ENCODE measurements at regions not wholly inside any gene's neighbourhood (a gene's known extent, or its start where the extent isn't known, plus 50 kb on each side); places are given as distances from the start of the nearest gene placed in this dataset.

GRCh38 chr20:52859156-52859876, 112.8 kb upstream of the TSHZ2 start:
- no peak for DNase-seq

- no peak for DNase-seq
These were observed 119.4 kb upstream of the TSHZ2 start for GRCh38 chr20:52852714-52853113.

- DNase-seq = no peak
These were observed 124.3 kb upstream of the TSHZ2 start for GRCh38 chr20:52847731-52848359.

- DNase-seq = no peak
These were observed 125.0 kb upstream of the TSHZ2 start for GRCh38 chr20:52847029-52847660.

GRCh38 chr20:52845044-52845443, 127.1 kb upstream of the TSHZ2 start:
- DNase-seq = no peak

GRCh38 chr20:52843425-52843824, 128.7 kb upstream of the TSHZ2 start:
- no peak for DNase-seq

- no peak for DNase-seq
These were observed 131.2 kb upstream of the TSHZ2 start for GRCh38 chr20:52841003-52841402.

- DNase-seq = no peak
These were observed 132.1 kb upstream of the TSHZ2 start for GRCh38 chr20:52840041-52840440.

- DNase-seq = no peak
These were observed 133.5 kb upstream of the TSHZ2 start for GRCh38 chr20:52838510-52839241.

GRCh38 chr20:52837378-52837777, 134.8 kb upstream of the TSHZ2 start:
- DNase-seq = no peak

- no peak for DNase-seq
These were observed 138.3 kb upstream of the TSHZ2 start for GRCh38 chr20:52833901-52834300.

- no peak for DNase-seq
These were observed 139.9 kb upstream of the TSHZ2 start for GRCh38 chr20:52832151-52832774.

- no peak for DNase-seq
These were observed 141.6 kb upstream of the TSHZ2 start for GRCh38 chr20:52830598-52830997.

- no peak for DNase-seq
These were observed 143.0 kb upstream of the TSHZ2 start for GRCh38 chr20:52829111-52829510.

GRCh38 chr20:52828199-52828598, 144.0 kb upstream of the TSHZ2 start:
- no peak for DNase-seq

- DNase-seq = no peak
These were observed 145.4 kb upstream of the TSHZ2 start for GRCh38 chr20:52826722-52827121.

GRCh38 chr20:52826321-52826720, 145.8 kb upstream of the TSHZ2 start:
- DNase-seq = no peak

- DNase-seq = no peak
These were observed 147.5 kb upstream of the TSHZ2 start for GRCh38 chr20:52824494-52825216.

- no peak for DNase-seq
These were observed 148.9 kb upstream of the TSHZ2 start for GRCh38 chr20:52823303-52823702.

GRCh38 chr20:52820641-52821292, 151.4 kb upstream of the TSHZ2 start:
- DNase-seq = no peak

- DNase-seq = no peak
These were observed 153.7 kb upstream of the TSHZ2 start for GRCh38 chr20:52818491-52818890.

- no peak for DNase-seq
These were observed 154.2 kb upstream of the TSHZ2 start for GRCh38 chr20:52817981-52818380.
